Neural crest cell (in vitro differentiated cells): ENCODE measurements at regions not wholly inside any gene's neighbourhood (a gene's known extent, or its start where the extent isn't known, plus 50 kb on each side); places are given as distances from the start of the nearest gene placed in this dataset.

Experiments used
- DNase-seq: peaks from one replicate; pipeline ENCODE4 v3.0.0; 2021; ENCODE audit warnings: low read depth, mixed read lengths, low spot score
- H3K27ac Mint-ChIP-seq: one replicate; pipeline ENCODE4 v1.8.0; 2021; ENCODE audit warnings: mild to moderate bottlenecking, mixed read lengths; ENCODE audit not compliant: unreplicated experiment
- H3K27me3 Mint-ChIP-seq: 2 replicates; pipeline ENCODE4 v1.8.0; 2021; ENCODE audit warnings: low read depth, mild to moderate bottlenecking, mixed read lengths
- H3K36me3 Mint-ChIP-seq: 2 replicates; pipeline ENCODE4 v1.8.0; 2021; ENCODE audit warnings: low read depth, mild to moderate bottlenecking, mixed read lengths
- H3K4me1 Mint-ChIP-seq: 2 replicates; pipeline ENCODE4 v1.8.0; 2021; ENCODE audit warnings: mixed read lengths
- H3K4me3 Mint-ChIP-seq: one replicate; pipeline ENCODE4 v1.8.0; 2021; ENCODE audit warnings: mild to moderate bottlenecking, mixed read lengths
- H3K9me3 Mint-ChIP-seq: 2 replicates; pipeline ENCODE4 v1.8.0; 2021; ENCODE audit warnings: mixed read lengths
- CTCF ChIP-seq: fragments of 200-600 bp; sonication (generic); conservative IDR thresholded peaks from 2 replicates; pipeline ENCODE4 v1.5.0; 2021; ENCODE audit warnings: antibody characterized with exemption, mild to moderate bottlenecking

- Mint-ChIP-seq H3K27ac (no peak overlapping the region), H3K36me3 (no peaks in the 10 kb centered on the region), H3K9me3 (no peaks in the 10 kb centered on the region), H3K27me3 (no peaks in the 10 kb centered on the region), H3K4me3 (no peak overlapping the region), H3K4me1 (no peaks in the 10 kb centered on the region)
- DNase-seq, result no peak
- TF ChIP-seq CTCF, result no peak
These were observed 129.8 kb downstream of the IRX2 start for GRCh38 chr5:2621631-2622030.

GRCh38 chr5:2619216-2619615 is 132.3 kb downstream of the IRX2 start:
- TF ChIP-seq CTCF, result no peak
- H3K4me1 Mint-ChIP-seq, result no peaks in the 10 kb centered on the region
- no peaks in the 10 kb centered on the region for H3K27me3 Mint-ChIP-seq
- H3K9me3 Mint-ChIP-seq, result no peaks in the 10 kb centered on the region
- DNase-seq, result no peak
- no peak overlapping the region for H3K27ac Mint-ChIP-seq
- H3K36me3 Mint-ChIP-seq, result no peaks in the 10 kb centered on the region
- no peak overlapping the region for H3K4me3 Mint-ChIP-seq

- TF ChIP-seq CTCF, result no peak
- Mint-ChIP-seq H3K36me3 (no peaks in the 10 kb centered on the region), H3K4me1 (no peaks in the 10 kb centered on the region), H3K27ac (no peak overlapping the region), H3K9me3 (no peaks in the 10 kb centered on the region), H3K4me3 (no peak overlapping the region), H3K27me3 (no peaks in the 10 kb centered on the region)
- DNase-seq, result no peak
These were observed 134.0 kb downstream of the IRX2 start for GRCh38 chr5:2617461-2617860.

GRCh38 chr5:2615917-2616316 is 135.6 kb downstream of the IRX2 start:
- no peak for TF ChIP-seq CTCF
- Mint-ChIP-seq H3K36me3 (no peaks in the 10 kb centered on the region), H3K9me3 (no peaks in the 10 kb centered on the region), H3K4me3 (no peak overlapping the region), H3K27me3 (no peaks in the 10 kb centered on the region), H3K4me1 (no peaks in the 10 kb centered on the region), H3K27ac (no peak overlapping the region)
- DNase-seq, result no peak

GRCh38 chr5:2614571-2614970 is 136.9 kb downstream of the IRX2 start:
- H3K27me3 Mint-ChIP-seq, result no peaks in the 10 kb centered on the region
- no peak overlapping the region for H3K27ac Mint-ChIP-seq
- no peak for DNase-seq
- no peaks in the 10 kb centered on the region for H3K36me3 Mint-ChIP-seq
- no peak overlapping the region for H3K4me3 Mint-ChIP-seq
- no peak for TF ChIP-seq CTCF
- H3K4me1 Mint-ChIP-seq, result no peaks in the 10 kb centered on the region
- no peaks in the 10 kb centered on the region for H3K9me3 Mint-ChIP-seq

- Mint-ChIP-seq H3K4me1 (peaks cover 16% of the 10 kb centered on the region), H3K9me3 (no peaks in the 10 kb centered on the region), H3K27ac (no peak overlapping the region), H3K4me3 (no peak overlapping the region), H3K36me3 (no peaks in the 10 kb centered on the region), H3K27me3 (no peaks in the 10 kb centered on the region)
- TF ChIP-seq CTCF, result no peak
- no peak for DNase-seq
These were observed 139.8 kb downstream of the IRX2 start for GRCh38 chr5:2611659-2612058.
